NCI-H2227 treated with DMSO at 0.1 percent for 48 hours (cell line): ENCODE measurements at regions not wholly inside any gene's neighbourhood (a gene's known extent, or its start where the extent isn't known, plus 50 kb on each side); places are given as distances from the start of the nearest gene placed in this dataset.

Source experiments
- DNase-seq: peaks from one replicate; lab custom pipeline; 2025; lab: John Stamatoyannopoulos, UW

DNA sequence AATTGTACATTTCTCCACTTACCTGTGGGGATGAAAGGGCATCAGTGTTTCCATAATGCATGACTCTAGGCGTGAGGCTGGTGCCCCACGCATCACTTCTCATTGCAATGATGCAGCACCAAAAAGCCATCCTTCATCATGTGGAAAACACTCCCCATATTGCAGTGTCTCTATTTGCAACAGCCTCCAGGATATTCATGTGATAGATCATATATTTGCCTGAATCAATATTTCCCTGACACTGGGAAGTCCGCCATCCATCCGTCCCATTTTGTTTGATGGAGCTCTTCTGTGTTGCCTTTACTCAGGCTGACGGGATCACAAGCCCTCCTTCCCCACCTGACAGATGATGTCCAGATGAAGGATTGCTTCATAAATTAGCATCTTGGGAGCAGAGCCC is 74.5 kb upstream of the CAMK1G start:
- DNase-seq = no peak

- no peak for DNase-seq
These were observed 73.5 kb upstream of the CAMK1G start for GRCh38 chr1:209510063-209510462.

DNA sequence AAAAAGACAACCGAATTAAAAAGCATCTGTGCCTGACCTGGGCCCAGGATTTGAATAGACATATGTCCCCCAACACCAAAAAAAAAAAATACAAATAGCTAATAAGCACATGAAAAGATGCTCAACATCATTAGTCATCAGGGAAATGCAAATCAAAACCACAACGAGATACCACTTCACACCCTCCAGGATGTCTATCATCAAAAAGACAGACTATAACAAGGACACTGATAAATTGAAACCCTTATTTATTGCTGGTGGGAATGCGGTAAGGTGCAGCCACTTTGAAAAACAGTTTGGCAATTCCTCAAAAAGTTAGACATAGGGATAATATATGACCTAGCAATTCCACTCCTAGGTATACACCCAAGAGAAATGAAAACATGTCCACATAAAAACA is 72.3 kb upstream of the CAMK1G start:
- no peak for DNase-seq

DNA sequence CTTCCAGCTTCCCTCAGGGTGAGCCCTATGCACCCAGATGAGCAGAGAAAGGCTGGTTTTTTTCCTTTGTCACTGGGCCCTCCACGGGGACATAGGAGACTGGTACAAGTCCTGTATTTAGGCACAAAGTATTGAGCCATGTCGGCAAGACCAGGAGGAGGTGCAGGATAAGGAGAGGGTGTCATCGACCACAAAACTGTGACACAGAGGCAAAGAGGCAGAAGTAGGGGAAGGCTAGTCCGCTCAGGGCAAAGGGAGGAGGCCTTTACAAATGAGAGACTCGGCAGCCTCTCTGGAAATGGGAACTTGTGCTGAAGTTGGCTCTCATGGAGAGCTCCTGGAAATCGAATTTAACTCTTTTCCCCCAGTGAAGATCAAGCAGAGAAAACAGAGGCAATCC is 70.7 kb upstream of the CAMK1G start:
- DNase-seq = no peak

GRCh38 chr1:209513226-209513625 is 70.3 kb upstream of the CAMK1G start:
- peak; percentile 22 for DNase-seq

DNA sequence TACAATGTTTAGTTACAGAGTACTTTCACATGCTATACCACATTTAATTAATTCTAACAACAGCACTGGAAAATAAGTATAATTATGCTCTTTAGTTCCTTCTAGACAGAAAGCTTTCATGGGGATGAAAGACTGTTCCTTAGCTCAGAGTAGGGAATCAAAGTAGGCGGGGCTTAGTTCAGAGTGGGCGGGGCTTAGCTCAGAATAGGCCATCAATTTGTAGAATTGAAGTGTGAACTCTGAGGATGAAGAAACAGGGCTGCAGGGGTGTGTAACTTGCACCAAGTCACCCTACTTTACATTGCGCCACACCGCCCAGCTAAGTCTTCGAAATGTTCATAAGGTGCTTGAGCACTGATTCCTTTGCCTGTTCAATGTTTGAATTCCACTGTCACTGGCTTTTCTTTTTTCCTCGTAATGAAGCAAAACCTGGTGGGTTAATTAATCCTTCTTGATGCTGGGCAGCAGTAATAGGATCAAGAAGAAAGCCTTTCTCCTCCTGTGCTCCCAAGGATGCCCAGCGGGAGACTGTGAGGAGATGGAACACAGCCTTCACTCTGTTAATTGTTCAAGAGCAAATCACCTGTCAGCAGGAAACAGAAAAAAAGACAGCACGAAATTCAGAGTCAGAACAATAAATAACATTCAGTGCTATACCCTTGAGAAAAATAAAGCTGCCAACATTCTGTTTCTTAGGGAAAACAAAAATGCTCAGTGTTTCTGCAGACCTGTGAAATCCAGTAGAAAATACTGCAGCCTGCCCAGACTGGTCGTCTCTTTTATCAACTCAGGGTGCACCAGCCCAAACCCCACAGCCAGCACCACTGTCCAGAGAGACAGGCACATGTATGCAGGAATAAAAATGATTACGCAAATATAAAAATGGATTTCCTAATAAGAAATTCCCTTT is 66.5 kb upstream of the CAMK1G start:
- DNase-seq = no peak

GRCh38 chr1:209517681-209518050 is 65.8 kb upstream of the CAMK1G start:
- no peak for DNase-seq

- DNase-seq = no peak
These were observed 63.7 kb upstream of the CAMK1G start for GRCh38 chr1:209519786-209520185.

- no peak for DNase-seq
These were observed 60.7 kb upstream of the CAMK1G start for GRCh38 chr1:209522826-209523225.

DNA sequence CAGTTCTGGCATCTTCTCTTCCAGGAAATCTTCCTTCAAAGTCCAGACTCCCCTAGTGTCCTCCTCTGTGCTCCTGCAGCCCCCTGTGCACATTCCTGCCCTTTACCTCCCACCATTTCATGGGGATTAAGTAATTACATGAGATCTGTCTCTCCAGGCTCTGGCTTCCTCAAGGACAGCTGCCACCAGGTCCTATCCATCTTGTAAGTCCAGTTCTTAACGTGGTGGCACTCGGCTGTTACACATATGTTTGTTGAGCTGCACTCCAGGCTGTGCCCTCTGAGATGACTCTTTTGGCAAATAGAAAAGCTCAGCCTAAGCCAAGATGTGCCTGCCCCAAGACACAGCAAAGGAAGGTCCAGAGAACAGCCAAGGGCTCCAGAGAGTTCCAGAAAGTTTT is 57.4 kb upstream of the CAMK1G start:
- DNase-seq = no peak

GRCh38 chr1:209527372-209527771 is 56.1 kb upstream of the CAMK1G start:
- no peak for DNase-seq

- DNase-seq = no peak
These were observed 55.4 kb upstream of the CAMK1G start for GRCh38 chr1:209527993-209528717.

DNA sequence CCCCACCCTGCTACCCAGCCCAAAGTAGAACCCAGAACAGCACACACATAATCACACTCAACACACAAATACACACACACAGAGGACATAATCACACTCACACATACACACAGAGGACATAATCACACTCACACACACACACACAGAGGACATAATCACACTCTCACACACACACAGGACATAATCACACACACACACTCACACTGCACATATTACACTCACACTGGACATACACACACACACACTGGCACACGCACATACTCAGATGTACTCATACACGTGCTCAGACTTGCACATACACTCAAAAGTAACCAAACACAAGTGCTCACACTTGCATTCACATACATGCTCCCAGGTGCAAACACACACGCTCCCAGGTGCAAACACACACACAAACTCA is 54.3 kb upstream of the CAMK1G start:
- DNase-seq = no peak

- DNase-seq = no peak
These were observed 52.5 kb upstream of the CAMK1G start for GRCh38 chr1:209531006-209531405.

- no peak for DNase-seq
These were observed 52.0 kb upstream of the CAMK1G start for GRCh38 chr1:209531549-209531948.
